H1 (cell line): ENCODE measurements at regions not wholly inside any gene's neighbourhood (a gene's known extent, or its start where the extent isn't known, plus 50 kb on each side); places are given as distances from the start of the nearest gene placed in this dataset.

ENCODE experiments used
- CBX5 ChIP-seq: fragments of 300-800, 300-1000 bp; sonication (generic); IDR thresholded peaks from 2 replicates; pipeline ENCODE4 v1.7.1; 2016; ENCODE audit warnings: antibody characterized with exemption, low read length, low read depth
- NRF1 ChIP-seq: IDR thresholded peaks from 2 replicates; pipeline ENCODE4 v1.6.1; 2011; ENCODE audit warnings: mild to moderate bottlenecking, low read depth, low read length, improper control_type of control experiment
- SUZ12 ChIP-seq: fragments of 200-600 bp; sonication (generic); IDR thresholded peaks from 2 replicates; pipeline ENCODE4 v1.6.1; 2012; ENCODE audit warnings: mild to moderate bottlenecking, inconsistent platforms, low read length, moderate library complexity, mixed read lengths
- TEAD4 ChIP-seq: IDR thresholded peaks from 2 replicates; pipeline ENCODE4 v1.6.1; 2012; ENCODE audit warnings: low read depth, low read length, inconsistent platforms, mixed read lengths

GRCh38 chr13:89721216-89721615 is 1626.3 kb upstream of the MIR17HG start (continued):
- TF ChIP-seq TEAD4 (no peak), NRF1 (no peak), CBX5 (no peak), SUZ12 (no peak)
